ENCODE measurements at regions not wholly inside any gene's neighbourhood (a gene's known extent, or its start where the extent isn't known, plus 50 kb on each side); places are given as distances from the start of the nearest gene placed in this dataset.

DNA sequence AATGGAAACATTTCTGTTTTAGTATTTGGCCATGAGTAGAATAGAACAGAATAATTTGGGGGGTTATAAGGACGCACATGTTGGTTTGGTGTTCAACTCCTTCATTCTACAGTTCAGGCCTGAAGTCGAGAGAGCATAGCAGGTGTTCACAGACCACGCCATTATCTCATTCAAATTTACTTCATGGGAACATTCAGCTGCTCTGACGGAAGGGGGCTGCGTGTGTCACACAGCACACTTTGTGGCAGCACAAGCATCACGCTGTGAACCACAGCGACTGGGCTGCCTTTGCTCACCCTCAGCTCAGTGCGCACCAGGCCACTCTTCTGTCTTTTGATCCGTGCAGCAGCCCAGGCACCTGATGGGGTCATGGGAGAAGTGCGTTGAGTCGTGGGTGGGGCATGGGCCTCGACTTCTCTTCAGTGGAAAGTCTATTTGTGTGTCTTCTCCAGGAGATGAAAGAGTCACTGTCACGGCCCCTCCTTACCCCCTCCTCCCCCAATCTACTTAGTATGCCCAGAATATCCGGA is 348.6 kb upstream of the SALL3 start:
- intact Hi-C loops (cut with DNase I), result no loop called here
- TF ChIP-seq EP300 (IDR thresholded peaks at IDR 0.05), result no peak
- no peak for TF ChIP-seq POLR2A (IDR thresholded peaks at IDR 0.05)
- no peak for DNase-seq
- no peak overlapping the region for H3K27ac ChIP-seq
- H3K36me3 ChIP-seq, result no peaks in the 10 kb centered on the region
- no peak overlapping the region for H3K4me3 ChIP-seq
- no peaks in the 10 kb centered on the region for H3K4me1 ChIP-seq
- H3K9me3 ChIP-seq, result peaks cover 0 to 4% (median 0%) of the 10 kb centered on the region in 4 donors
- 87 to 90% methylated on average over 14 of the region's 14 CpGs for WGBS, 2 donors
- peaks cover 0 to 26% (median 0%) of the 10 kb centered on the region in 3 donors for H3K27me3 ChIP-seq

DNA sequence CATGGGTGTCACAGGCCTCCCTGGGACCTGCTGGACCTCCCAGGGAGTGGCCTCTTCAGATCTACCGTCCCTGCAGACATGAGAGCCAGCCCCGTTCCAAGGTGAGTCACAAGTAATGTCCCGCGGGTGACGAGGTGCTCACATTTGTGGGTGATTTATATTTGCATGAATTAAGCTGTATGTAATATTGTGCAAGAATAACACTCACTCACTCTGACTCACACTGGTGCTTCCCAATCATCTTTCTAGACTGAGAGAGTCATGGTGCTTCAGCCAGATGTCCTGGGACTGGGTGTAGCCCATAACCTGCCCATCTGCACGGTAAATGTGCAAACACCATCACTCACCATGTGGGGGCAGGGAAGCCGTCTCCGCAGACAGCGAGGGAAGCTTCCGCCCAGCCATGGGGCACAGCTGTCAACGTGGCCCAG is 347.5 kb upstream of the SALL3 start:
- no peak for DNase-seq
- Histone ChIP-seq H3K4me1 (no peaks in the 10 kb centered on the region), H3K27ac (no peak overlapping the region), H3K9me3 (peaks cover 0 to 4% (median 0%) of the 10 kb centered on the region in 4 donors), H3K36me3 (no peaks in the 10 kb centered on the region), H3K27me3 (peaks cover 0 to 18% (median 0%) of the 10 kb centered on the region in 3 donors), H3K4me3 (no peak overlapping the region)
- no peak for TF ChIP-seq POLR2A (IDR thresholded peaks at IDR 0.05)
- TF ChIP-seq, protein P1, sequence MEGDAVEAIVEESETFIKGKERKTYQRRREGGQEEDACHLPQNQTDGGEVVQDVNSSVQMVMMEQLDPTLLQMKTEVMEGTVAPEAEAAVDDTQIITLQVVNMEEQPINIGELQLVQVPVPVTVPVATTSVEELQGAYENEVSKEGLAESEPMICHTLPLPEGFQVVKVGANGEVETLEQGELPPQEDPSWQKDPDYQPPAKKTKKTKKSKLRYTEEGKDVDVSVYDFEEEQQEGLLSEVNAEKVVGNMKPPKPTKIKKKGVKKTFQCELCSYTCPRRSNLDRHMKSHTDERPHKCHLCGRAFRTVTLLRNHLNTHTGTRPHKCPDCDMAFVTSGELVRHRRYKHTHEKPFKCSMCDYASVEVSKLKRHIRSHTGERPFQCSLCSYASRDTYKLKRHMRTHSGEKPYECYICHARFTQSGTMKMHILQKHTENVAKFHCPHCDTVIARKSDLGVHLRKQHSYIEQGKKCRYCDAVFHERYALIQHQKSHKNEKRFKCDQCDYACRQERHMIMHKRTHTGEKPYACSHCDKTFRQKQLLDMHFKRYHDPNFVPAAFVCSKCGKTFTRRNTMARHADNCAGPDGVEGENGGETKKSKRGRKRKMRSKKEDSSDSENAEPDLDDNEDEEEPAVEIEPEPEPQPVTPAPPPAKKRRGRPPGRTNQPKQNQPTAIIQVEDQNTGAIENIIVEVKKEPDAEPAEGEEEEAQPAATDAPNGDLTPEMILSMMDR (IDR thresholded peaks at IDR 0.05), result no peak
- TF ChIP-seq EP300 (IDR thresholded peaks at IDR 0.05), result no peak
- no peak for TF ChIP-seq POLR2AphosphoS5 (IDR thresholded peaks at IDR 0.05)
- 73 to 77% methylated on average over 11 of the region's 11 CpGs for WGBS, 2 donors
- intact Hi-C loops (cut with DNase I), result no loop called here

DNA sequence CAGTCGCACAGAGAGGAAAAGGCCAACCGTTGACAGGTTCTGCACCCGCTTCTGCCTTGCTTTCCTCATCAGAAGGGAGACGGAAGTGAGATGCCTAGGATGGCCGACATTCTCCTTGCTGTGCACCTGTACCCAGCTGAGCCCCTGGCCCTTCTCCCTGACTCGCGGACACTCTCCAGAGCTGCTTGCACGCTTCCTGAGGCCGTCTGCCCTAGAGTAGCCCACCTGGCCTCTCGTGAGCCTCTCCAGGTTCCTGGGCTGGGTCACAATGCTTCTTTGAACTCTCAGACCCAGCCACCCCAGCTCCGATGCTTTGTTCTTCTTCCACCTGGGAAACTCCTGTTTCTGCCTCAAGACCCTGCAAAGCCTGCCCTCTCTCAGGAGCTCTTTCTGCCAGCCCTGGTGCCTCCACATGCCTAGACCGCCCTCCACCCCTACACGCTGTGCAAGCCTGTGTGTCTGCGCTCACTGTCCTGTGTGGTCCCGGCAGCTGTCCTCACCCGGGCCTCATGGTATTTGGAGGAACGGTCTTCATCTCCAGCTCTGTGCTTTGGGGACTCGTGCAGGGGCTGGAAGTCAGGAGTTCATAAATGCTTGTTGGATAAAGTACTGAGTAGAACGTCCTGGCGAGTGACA is 345.4 kb upstream of the SALL3 start:
- H3K9me3 ChIP-seq, result peaks cover 0 to 4% (median 0%) of the 10 kb centered on the region in 4 donors
- intact Hi-C loops (cut with DNase I), result no loop called here
- 81 to 82% methylated on average over 20 of the region's 20 CpGs for WGBS, 2 donors
- no peaks in the 10 kb centered on the region for H3K36me3 ChIP-seq
- H3K4me3 ChIP-seq, result no peak overlapping the region
- TF ChIP-seq POLR2AphosphoS5 (IDR thresholded peaks at IDR 0.05) (no peak), EP300 (IDR thresholded peaks at IDR 0.05) (no peak), POLR2A (IDR thresholded peaks at IDR 0.05) (no peak)
- TF ChIP-seq, protein P1 (IDR thresholded peaks at IDR 0.05), result no peak
- H3K27me3 ChIP-seq, result no peaks in the 10 kb centered on the region
- no peak overlapping the region for H3K27ac ChIP-seq
- no peak for DNase-seq
- H3K4me1 ChIP-seq, result no peaks in the 10 kb centered on the region

DNA sequence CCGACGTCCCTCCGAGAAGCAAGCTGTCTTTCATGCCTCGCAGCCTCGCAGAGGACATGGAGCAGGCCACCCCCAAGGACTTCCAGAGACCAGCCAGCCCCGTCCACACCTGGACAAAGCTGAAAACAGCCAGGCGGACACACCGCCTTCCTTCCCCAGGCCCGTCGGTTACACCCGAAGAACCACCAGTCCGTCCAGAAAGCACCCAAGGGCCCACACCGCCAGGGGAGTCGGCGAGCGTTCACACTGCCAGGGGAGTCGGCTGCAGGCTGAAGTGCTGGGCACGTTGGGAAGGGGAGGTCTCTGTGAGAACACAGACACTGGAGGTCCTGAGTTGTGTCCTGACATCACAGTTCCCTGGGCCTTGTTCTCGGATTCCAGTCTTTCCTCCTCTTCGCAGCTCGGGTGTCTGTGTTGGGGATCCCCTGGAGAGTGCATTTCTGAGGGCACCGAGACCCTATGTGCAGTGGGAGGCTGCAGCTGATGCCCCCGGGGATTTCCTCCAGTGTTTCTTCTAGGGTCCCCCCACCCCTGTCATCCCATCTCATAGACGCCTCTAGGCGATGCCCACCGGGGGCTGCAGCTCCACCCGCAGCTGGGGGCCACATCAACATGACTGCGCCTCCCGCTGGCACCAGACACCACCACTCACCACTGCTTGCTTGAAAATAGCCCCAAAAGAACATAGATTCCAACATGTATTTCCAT is 344.4 kb upstream of the SALL3 start:
- no peaks in the 10 kb centered on the region for H3K4me1 ChIP-seq
- no peak overlapping the region for H3K4me3 ChIP-seq
- intact Hi-C loops (cut with DNase I), result no loop called here
- TF ChIP-seq POLR2A (IDR thresholded peaks at IDR 0.05), result no peak
- no peak for TF ChIP-seq POLR2AphosphoS5 (IDR thresholded peaks at IDR 0.05)
- TF ChIP-seq, protein P1 (IDR thresholded peaks at IDR 0.05), result no peak
- no peak for TF ChIP-seq EP300 (IDR thresholded peaks at IDR 0.05)
- WGBS, 2 donors, result 91 to 92% methylated on average over 29 of the region's 29 CpGs
- no peaks in the 10 kb centered on the region for H3K27me3 ChIP-seq
- H3K36me3 ChIP-seq, result no peaks in the 10 kb centered on the region
- H3K27ac ChIP-seq, result no peak overlapping the region
- DNase-seq, result no peak
- no peaks in the 10 kb centered on the region for H3K9me3 ChIP-seq

DNA sequence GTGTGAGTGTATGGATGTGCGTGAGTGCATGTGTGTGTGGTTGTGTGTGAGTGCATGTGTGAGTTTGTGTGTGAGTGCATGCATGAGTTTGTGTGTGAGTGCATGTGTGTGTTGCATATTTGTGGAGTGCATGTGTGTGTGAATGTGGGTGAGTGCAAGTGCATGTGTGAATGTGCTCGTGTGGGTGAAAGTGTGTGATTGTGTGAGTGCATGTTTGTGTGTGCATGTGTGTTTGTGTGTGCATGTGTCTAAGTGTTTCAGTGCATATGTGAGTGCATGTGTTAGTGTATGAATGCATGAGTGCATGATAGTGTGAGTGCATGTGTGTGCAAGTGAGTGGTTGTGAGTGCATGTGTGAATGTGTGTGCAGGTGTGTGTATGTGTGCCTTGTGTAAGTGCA is 343.4 kb upstream of the SALL3 start:
- H3K36me3 ChIP-seq, result no peaks in the 10 kb centered on the region
- TF ChIP-seq EP300 (IDR thresholded peaks at IDR 0.05) (no peak), POLR2A (IDR thresholded peaks at IDR 0.05) (no peak)
- H3K9me3 ChIP-seq, result no peaks in the 10 kb centered on the region
- 90 to 92% methylated on average over 2 of the region's 2 CpGs for WGBS, 2 donors
- no peaks in the 10 kb centered on the region for H3K4me1 ChIP-seq
- no peak for DNase-seq
- intact Hi-C loops (cut with DNase I), result no loop called here
- no peak overlapping the region for H3K4me3 ChIP-seq
- no peaks in the 10 kb centered on the region for H3K27me3 ChIP-seq
- H3K27ac ChIP-seq, result no peak overlapping the region

Measured in sigmoid colon (tissue), 6 donors.